Upper lobe of right lung (tissue), 1 donor: ENCODE measurements at regions not wholly inside any gene's neighbourhood (a gene's known extent, or its start where the extent isn't known, plus 50 kb on each side); places are given as distances from the start of the nearest gene placed in this dataset.

Experiments used
- ATAC-seq: fragments of 200-7000 bp; cut with Tn5 transposase; one replicate; pipeline ENCODE4 v1.9.1; 2020; ENCODE audit warnings: mild to moderate bottlenecking, moderate library complexity
- DNase-seq: peaks from one replicate; pipeline ENCODE4 v3.0.0-alpha.2; 2020
- H3K27ac ChIP-seq: fragments of 200-600 bp; one replicate; pipeline ENCODE4 v1.8.0; 2022
- H3K27me3 ChIP-seq: fragments of 200-600 bp; one replicate; pipeline ENCODE4 v1.8.0; 2022; ENCODE audit warnings: mild to moderate bottlenecking
- H3K36me3 ChIP-seq: fragments of 200-600 bp; one replicate; pipeline ENCODE4 v1.8.0; 2022
- H3K4me1 ChIP-seq: fragments of 200-600 bp; one replicate; pipeline ENCODE4 v1.8.0; 2022
- H3K4me3 ChIP-seq: fragments of 200-600 bp; one replicate; pipeline ENCODE4 v1.8.0; 2022; ENCODE audit warnings: mild to moderate bottlenecking
- H3K9me3 ChIP-seq: fragments of 200-600 bp; one replicate; pipeline ENCODE4 v1.8.0; 2022
- CTCF ChIP-seq: fragments of 200-600 bp; IDR thresholded peaks from one replicate; pipeline ENCODE4 v1.8.0; 2022; ENCODE audit warnings: antibody characterized with exemption
- intact Hi-C: fragments of 100-400 bp; cut with DNase I; formaldehyde crosslinking; loops from one replicate; pipeline ENCODE4 v1.11.0; 2022
- donor health status: DM: no; HTN: yes; CAD: no; lungs with severe emphysema.

GRCh38 chr2:19573784-19574183 is 215.4 kb upstream of the OSR1 start:
- TF ChIP-seq CTCF, result no peak
- Histone ChIP-seq H3K4me1 (peaks cover 6% of the 10 kb centered on the region), H3K4me3 (no peak overlapping the region), H3K27ac (no peak overlapping the region), H3K36me3 (no peaks in the 10 kb centered on the region), H3K9me3 (no peaks in the 10 kb centered on the region), H3K27me3 (no peaks in the 10 kb centered on the region)
- ATAC-seq, result no peak
- no peak for DNase-seq
- intact Hi-C loops, result no loop called here

GRCh38 chr2:19571773-19572172 is 213.3 kb upstream of the OSR1 start:
- no peak for ATAC-seq
- no peak for TF ChIP-seq CTCF
- intact Hi-C loops, result no loop called here
- H3K9me3 ChIP-seq, result no peaks in the 10 kb centered on the region
- H3K27me3 ChIP-seq, result no peaks in the 10 kb centered on the region
- H3K36me3 ChIP-seq, result no peaks in the 10 kb centered on the region
- DNase-seq, result no peak
- no peak overlapping the region for H3K4me3 ChIP-seq
- peaks cover 6% of the 10 kb centered on the region for H3K4me1 ChIP-seq
- H3K27ac ChIP-seq, result no peak overlapping the region

- H3K9me3 ChIP-seq, result no peaks in the 10 kb centered on the region
- no peak overlapping the region for H3K27ac ChIP-seq
- H3K27me3 ChIP-seq, result no peaks in the 10 kb centered on the region
- no peak for TF ChIP-seq CTCF
- peaks cover 1% of the 10 kb centered on the region for H3K4me1 ChIP-seq
- no peak overlapping the region for H3K4me3 ChIP-seq
- intact Hi-C loops, result no loop called here
- no peaks in the 10 kb centered on the region for H3K36me3 ChIP-seq
- ATAC-seq, result no peak
- no peak for DNase-seq
These were observed 210.9 kb upstream of the OSR1 start for GRCh38 chr2:19569300-19569791.

GRCh38 chr2:19568809-19569208 is 210.4 kb upstream of the OSR1 start:
- no peak for DNase-seq
- Histone ChIP-seq H3K27ac (no peak overlapping the region), H3K9me3 (no peaks in the 10 kb centered on the region), H3K4me1 (no peaks in the 10 kb centered on the region), H3K36me3 (no peaks in the 10 kb centered on the region), H3K4me3 (no peak overlapping the region), H3K27me3 (no peaks in the 10 kb centered on the region)
- intact Hi-C loops, result no loop called here
- TF ChIP-seq CTCF, result no peak
- no peak for ATAC-seq

GRCh38 chr2:19560785-19561184 is 202.4 kb upstream of the OSR1 start:
- no peaks in the 10 kb centered on the region for H3K4me1 ChIP-seq
- no peaks in the 10 kb centered on the region for H3K36me3 ChIP-seq
- H3K27ac ChIP-seq, result no peak overlapping the region
- ATAC-seq, result no peak
- H3K9me3 ChIP-seq, result no peaks in the 10 kb centered on the region
- DNase-seq, result no peak
- TF ChIP-seq CTCF, result no peak
- intact Hi-C loops, result no loop called here
- H3K4me3 ChIP-seq, result no peak overlapping the region
- H3K27me3 ChIP-seq, result no peaks in the 10 kb centered on the region

- no peaks in the 10 kb centered on the region for H3K9me3 ChIP-seq
These were observed 201.3 kb upstream of the OSR1 start for GRCh38 chr2:19559596-19560240.

More at GRCh38 chr2:19559596-19560240, 201.3 kb upstream of the OSR1 start:
- Histone ChIP-seq H3K4me3 (no peak overlapping the region), H3K36me3 (no peaks in the 10 kb centered on the region), H3K4me1 (no peaks in the 10 kb centered on the region), H3K27ac (no peak overlapping the region), H3K27me3 (no peaks in the 10 kb centered on the region)
- no peak for TF ChIP-seq CTCF
- ATAC-seq (no peak), DNase-seq (no peak)
- intact Hi-C loops, result no loop called here
